GM19099 (cell line): ENCODE measurements at regions not wholly inside any gene's neighbourhood (a gene's known extent, or its start where the extent isn't known, plus 50 kb on each side); places are given as distances from the start of the nearest gene placed in this dataset.

Experiments used
- POLR2A ChIP-seq: IDR thresholded peaks from 3 replicates; pipeline ENCODE4 v1.6.1; 2011; ENCODE audit warnings: low read depth; ENCODE audit not compliant: insufficient read length; ENCODE audit errors: extremely low read depth

DNA sequence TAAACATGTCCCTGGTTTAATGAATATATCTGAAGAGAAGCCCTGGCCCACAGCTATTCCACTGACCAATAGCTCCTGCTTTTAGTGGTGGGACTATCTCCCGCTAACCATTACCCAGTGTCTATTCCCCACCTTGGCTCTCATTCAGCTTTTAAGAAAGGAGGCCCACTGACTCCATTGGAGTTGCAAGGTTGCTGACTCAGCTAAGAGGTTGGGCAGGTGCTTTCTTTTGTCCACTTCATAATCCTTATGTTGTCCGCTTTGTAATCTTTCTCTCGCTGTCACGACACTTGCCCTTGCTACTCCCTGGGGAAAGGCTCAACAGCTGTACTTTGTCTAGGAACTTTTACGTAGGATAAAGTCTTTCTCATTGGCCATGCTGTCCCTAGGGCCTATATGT, 453.4 kb upstream of the CCDC196 start:
- TF ChIP-seq POLR2A, result no peak

DNA sequence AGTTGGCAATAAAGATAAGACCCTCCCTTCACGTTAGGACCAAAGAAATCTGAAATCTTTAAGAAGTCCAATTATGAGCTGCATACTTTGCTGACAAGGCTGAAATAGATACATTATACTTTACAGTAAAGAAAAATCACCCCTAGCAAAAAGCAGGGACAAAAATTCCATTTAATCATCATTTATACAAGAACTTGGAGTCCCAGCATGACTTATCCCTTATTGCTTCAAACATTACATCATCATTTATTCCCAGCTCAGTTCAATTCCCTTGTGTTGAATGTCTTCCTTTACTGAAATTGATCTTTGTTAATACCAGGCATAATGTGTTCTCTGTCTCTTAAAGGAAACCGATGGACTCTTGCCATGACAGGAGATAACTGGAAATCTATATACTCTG, 449.6 kb upstream of the CCDC196 start:
- no peak for TF ChIP-seq POLR2A

DNA sequence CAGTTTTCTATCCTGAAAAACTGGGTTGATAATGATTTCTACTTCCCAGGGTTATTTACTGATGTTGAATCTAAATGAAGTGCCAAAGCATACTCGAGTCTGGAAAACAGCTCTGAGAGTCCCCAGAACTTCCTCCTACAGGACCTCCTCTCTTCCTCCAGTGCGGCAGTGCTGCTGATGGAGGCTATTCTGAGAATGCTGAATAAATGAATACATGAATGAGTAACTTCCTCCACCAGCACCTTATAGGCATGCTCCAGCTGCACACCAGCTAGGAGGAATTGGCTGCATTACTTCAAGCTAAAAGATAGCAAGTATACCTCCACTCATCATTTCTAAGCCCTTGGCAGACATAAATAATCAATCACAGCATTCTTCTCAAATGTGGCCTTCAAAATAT, 448.8 kb upstream of the CCDC196 start:
- TF ChIP-seq POLR2A, result no peak

DNA sequence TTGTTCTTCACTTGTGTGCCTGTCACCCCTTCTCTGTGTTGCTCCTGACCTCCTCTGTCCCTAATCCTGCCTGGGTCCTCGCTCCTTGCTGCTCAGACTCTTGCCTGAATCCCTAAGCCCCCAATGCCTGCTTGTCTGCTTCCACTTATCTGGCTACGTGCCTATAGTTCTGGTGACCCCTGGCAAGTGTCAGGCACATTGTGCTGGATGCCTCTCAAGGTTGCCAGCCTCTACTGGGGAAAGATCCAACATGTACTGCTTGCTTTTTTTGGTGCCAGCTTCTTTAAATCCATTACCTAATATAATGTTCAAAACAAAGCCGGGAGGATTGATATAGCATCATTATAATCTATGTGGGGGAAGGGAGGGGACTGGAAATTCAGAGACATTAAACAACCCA, 448.0 kb upstream of the CCDC196 start:
- TF ChIP-seq POLR2A, result no peak

DNA sequence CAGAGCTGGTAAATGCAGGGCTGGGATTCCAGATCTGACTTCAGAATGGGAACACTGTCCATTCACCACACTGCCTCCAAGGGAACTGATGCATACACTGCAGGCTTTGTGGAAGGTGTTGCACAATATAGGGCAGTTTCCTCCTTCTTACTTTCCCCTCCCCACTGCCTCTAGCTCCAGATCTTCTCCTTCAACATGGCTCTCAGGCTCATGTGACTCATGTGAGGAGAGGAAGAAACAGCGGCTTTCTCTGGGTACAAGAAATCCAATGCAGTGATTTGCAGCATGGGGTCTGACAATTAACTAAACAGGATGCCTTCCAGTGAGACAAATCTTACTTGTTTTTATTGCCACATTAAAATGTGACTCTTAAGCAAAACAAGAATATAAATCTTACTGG, 447.6 kb upstream of the CCDC196 start:
- no peak for TF ChIP-seq POLR2A

DNA sequence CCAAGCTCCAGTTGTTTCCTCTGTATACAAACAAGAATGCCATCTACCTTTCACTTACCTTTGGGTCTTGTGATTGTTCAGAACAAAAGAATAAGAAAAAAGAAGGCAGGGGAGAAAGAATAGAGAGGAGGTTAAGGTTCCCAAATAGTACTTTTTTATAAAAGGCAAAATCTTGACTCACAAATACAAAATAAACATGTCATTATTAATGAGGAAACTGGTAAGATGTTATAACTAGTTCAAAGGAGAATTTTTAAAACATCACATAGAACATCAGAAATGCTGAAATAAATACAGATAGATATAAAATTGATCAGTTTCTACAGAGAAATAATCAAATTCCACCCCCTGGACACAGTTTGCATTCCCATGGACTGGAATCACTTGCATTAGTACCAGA, 446.7 kb upstream of the CCDC196 start:
- TF ChIP-seq POLR2A, result no peak

DNA sequence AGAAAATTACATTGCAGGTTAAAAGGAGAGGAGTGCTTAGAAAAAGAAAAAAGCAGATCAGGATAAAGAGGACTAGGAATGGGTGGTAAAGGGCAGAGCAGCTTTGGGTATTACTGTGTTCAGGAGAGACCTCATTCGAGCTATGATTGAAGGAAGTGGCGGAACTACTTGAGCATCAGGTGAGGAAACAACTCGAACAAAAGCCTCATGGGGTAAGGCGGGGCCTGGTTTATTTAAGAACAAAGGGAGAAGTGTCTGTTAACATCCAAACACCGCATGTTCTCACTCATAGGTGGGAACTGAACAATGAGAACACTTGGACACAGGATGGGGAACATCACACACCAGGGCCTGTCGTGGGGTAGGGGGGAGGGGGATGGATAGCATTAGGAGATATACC, 444.6 kb upstream of the CCDC196 start:
- no peak for TF ChIP-seq POLR2A

DNA sequence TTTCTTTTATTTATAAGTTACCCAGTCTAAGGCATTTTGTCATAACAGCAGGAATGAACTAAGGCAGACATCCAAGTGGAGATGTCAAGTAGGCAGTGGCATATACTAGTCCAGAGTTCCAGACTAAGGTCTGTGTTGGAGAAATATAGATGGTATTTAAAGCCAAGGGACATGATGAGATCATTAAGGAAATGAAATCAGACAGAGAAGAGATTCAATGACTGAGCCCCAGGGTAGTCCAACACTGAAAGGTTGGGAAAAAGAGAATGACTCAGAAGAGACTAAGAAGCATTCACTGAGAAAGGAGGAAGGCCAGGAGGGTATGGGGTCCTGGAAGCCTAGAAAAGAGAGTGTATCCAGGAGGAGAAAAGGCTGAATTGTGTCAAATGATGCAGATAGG, 442.2 kb upstream of the CCDC196 start:
- no peak for TF ChIP-seq POLR2A

DNA sequence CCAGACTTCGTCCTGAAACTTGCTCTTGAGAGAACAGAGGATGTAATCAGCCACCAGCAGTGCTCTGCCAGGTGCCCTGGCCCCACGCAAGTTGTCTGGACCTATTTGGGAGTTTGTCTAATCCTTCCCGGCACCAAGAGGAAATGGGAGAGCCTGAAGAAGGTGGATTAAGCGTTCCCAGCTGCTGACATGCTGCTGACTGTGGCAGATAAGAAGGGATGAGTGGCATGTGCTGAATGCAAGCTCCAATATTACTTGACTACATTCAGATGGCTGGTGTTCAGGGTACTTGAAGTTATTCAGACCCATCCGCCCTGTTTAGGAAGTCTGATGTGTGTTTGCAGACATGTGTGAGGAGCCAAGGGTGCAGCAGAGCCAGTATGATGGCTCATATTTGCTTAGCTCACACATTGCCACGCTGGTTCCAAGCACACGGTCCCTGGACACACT, 440.6 kb upstream of the CCDC196 start:
- TF ChIP-seq POLR2A, result no peak

DNA sequence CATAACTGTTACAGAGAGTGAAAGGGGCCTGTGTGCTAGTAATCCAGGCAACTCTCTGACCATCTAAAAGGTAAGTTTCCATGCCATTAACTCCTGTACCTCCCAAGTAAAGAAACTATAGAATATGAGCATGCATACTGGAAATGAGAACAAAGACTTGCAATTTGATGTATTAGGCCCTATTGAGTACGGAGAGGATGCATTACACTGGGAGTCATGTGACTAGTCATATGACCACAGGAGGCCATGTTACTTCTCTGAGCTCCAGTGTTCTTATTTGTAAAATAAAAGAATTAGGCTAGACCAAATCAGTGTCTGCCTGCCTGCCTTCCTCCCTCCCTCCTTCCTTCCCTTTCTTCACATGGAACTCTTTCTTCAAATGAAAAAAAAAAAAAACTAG, 440.1 kb upstream of the CCDC196 start:
- TF ChIP-seq POLR2A, result no peak

DNA sequence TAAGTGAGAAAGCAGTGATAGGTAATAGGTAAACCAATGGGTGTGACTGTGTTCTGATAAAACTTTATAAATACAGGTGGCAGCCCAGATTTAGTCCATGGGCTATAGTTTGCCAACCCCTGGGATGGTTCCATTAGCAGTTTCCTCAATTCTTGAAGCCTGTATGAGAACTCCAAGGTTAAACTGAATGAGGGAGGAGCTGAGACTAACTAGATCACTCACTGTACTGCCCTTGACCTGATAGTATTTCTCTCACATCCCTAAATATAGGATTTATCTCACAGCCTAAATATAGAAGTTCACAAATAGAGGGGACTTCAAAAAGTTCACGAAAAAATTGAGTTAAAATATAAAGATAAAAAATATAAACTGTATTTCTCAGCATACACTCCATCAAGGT, 439.6 kb upstream of the CCDC196 start:
- TF ChIP-seq POLR2A, result no peak

DNA sequence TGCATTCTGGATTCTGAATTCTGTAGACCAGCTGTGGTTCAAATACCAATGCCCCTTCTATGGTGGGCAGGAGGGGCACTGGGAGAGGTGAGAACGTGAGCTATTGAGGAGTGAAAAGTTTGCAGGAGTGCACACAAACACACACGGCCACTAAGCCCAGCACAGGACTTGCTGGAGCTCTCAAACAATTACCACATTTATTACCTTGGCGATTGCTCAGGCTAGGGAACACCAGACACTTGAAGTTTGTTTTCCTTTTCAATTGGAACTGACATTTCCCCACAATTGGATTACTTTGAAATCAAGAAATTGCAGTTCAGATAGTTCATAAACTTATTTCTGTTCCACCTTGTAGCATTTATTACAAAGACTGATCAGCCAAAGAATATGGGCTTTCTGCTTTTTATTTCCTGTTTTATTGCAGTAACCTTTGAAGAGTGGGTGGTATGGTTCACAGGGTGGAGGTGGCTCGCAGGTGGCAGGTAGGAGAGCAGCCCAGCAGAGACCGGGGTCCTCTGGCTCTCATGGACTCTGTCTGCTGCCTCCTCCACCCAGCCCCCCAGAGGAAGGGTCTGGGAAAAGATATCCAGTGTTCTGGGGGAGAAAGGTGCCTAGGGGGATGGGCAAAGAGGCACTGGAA, 429.8 kb upstream of the CCDC196 start:
- no peak for TF ChIP-seq POLR2A

DNA sequence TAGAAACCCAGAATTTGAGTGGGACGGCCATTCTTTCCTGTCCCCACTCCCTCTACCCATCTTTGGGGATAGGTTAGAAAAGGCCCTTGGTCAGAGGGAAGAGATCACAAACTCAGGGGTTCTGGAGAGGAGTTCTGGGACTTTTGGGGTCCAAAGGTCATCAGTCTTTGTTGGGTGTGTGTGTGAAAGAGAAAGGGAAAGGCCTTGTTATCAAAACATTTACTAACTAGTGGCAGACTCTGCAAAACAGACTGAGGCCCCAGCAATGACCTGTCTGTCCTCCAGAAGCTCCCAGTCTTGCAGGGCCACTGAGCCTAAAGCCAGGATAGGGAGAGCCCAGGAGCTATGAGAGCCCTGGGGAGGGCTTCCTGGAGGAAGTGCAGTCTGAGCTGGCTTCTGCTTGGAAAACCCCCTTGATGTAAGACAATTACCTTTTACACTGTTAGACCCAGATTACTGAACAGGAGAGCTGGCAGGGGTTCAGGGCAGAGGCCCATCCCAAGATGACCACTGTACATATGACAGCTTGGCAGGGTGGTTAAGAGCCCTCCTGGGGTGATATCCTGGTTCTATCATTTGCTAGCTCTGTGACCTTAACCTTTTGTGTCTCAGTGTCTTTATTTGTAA, 429.1 kb upstream of the CCDC196 start:
- TF ChIP-seq POLR2A, result no peak

DNA sequence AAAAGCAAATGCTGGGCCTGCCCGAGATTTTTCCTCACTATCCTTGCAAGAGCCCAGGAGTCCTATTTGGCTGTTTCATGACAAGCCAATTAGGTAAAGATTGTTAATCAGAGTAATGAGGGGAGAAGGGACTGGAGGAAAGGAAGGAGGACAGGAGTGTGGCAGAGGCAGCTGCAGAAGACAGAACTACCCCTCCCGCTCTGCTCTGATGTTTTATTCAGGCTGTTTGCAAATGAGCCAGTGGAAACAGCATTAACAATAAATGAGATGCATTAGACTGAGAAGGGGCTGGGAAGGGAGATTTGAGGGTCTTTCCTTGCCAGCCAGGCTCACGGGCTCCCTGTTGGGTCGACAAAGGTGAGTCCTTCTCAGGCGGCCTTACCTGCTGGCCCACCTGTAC, 421.0 kb upstream of the CCDC196 start:
- TF ChIP-seq POLR2A, result no peak

DNA sequence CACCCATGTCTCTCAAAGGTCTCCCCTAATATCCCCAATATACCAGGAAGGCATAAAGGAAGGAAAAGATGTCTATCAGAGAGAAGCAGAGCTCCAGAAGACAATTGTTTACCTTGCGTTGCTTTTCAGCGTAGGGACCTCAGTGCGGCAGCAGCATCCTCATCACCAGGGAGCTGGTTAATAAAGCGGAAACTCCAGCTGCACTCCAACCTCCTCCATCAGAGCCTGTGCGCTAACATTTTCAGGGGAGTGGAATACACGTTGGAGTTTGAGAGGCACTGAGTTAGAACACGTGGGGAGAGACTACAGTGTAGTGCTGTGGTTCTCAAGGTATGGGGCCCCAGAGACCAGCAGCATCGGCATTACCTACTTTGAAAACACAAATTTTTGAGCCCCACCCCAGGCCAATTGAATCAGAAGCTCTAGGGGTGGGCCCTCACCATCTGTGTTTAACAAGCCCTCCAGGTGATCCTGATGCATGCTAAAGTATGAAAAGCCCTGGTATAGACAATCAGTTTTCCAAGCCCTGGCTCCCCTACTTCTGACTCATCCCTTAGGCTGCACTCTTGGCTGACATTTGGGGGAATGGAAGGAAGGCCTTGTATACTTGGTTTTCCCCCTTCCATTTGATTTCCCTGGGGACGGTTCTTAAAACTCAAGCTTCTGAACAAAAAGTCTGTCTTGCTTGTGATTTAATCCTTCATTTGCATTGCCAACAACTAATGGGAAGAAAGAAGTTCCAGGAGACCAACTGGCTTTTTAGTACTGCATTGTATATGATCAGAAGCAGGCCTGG, 419.0 kb upstream of the CCDC196 start:
- no peak for TF ChIP-seq POLR2A

DNA sequence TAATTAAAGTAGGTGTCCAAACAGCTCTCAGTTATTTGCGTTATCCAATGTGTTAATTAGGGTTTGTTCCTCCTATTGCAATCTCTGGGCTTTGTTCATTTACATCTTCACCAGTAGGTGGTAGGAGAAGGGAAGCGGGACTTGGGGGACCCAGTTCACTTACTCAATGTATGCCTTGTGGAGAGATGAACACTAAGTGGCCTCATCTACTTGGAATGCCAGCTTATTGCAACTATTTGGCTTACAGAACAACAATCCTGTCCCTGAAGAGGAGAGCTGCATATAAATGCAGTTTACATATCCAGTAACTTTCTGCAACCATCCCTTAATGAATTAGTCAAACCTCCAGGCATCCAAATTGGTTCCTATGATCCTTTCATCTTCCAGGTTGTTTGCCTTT, 417.1 kb upstream of the CCDC196 start:
- TF ChIP-seq POLR2A, result no peak
